Suprapubic skin (tissue), 4 donors: ENCODE measurements at regions not wholly inside any gene's neighbourhood (a gene's known extent, or its start where the extent isn't known, plus 50 kb on each side); places are given as distances from the start of the nearest gene placed in this dataset.

Source experiments
- DNase-seq, 2 donors: peaks; one replicate each; pipeline ENCODE4 v3.0.0-alpha.2; 2019; ENCODE audit warnings: low spot score in 2 of 2
- H3K27ac ChIP-seq: fragments of 200-600 bp; sonication (generic); one replicate; pipeline ENCODE4 v1.5.1; 2019
- H3K27me3 ChIP-seq: fragments of 200-600 bp; sonication (generic); one replicate; pipeline ENCODE4 v1.5.1; 2019
- H3K36me3 ChIP-seq: fragments of 200-600 bp; sonication (generic); one replicate; pipeline ENCODE4 v1.5.1; 2019
- H3K4me1 ChIP-seq: fragments of 200-600 bp; sonication (generic); one replicate; pipeline ENCODE4 v1.5.1; 2019
- H3K4me3 ChIP-seq: fragments of 200-600 bp; sonication (generic); one replicate; pipeline ENCODE4 v1.5.1; 2019; ENCODE audit warnings: mild to moderate bottlenecking
- H3K9me3 ChIP-seq: fragments of 200-600 bp; sonication (generic); one replicate; pipeline ENCODE4 v1.5.1; 2019
- CTCF ChIP-seq, 2 donors: fragments of 200-600 bp in 1 of 2; fragments of 450-650 bp in 1 of 2; sonication (generic) in 1 of 2; IDR thresholded peaks; one replicate each; pipeline ENCODE4 v1.5.1; 2016 to 2019; ENCODE audit warnings: antibody characterized with exemption in 2 of 2, mild to moderate bottlenecking in 1 of 2, moderate library complexity in 1 of 2
- EP300 ChIP-seq: sonication (generic); formaldehyde crosslinking; IDR thresholded peaks from one replicate; pipeline ENCODE4 v1.6.1; 2017; ENCODE audit warnings: antibody characterized with exemption
- POLR2A ChIP-seq, 2 donors: fragments of 450-650 bp; IDR thresholded peaks; one replicate each; pipeline ENCODE4 v1.6.1; 2017; ENCODE audit warnings: antibody characterized with exemption in 2 of 2, mild to moderate bottlenecking in 2 of 2, moderate library complexity in 2 of 2
- POLR2AphosphoS5 ChIP-seq, 3 donors: sonication (generic); formaldehyde crosslinking; IDR thresholded peaks; one replicate each; pipeline ENCODE4 v1.6.1; 2017; ENCODE audit warnings: antibody characterized with exemption in 3 of 3
- WGBS: methylation state at CpG from one replicate; pipeline ENCODE4 v1.1.5; 2018; 5-methylcytosine and 5-hydroxymethylcytosine counted together

- Histone ChIP-seq H3K27ac (no peak overlapping the region), H3K4me3 (no peak overlapping the region), H3K9me3 (no peaks in the 10 kb centered on the region), H3K36me3 (no peaks in the 10 kb centered on the region), H3K4me1 (no peaks in the 10 kb centered on the region), H3K27me3 (no peaks in the 10 kb centered on the region)
- no peak for DNase-seq
- no peak for TF ChIP-seq EP300
- TF ChIP-seq CTCF (IDR thresholded peaks at IDR 0.05) = no peak
- TF ChIP-seq POLR2AphosphoS5 (IDR thresholded peaks at IDR 0.05) = no peak
- no peak for TF ChIP-seq POLR2A (IDR thresholded peaks at IDR 0.05)
- WGBS = 78% methylated on average over 1 of the region's 1 CpG
These were observed 222.9 kb downstream of the GALR1 start for GRCh38 chr18:77472509-77472908.

- Histone ChIP-seq H3K27ac (no peak overlapping the region), H3K36me3 (no peaks in the 10 kb centered on the region), H3K27me3 (no peaks in the 10 kb centered on the region), H3K9me3 (no peaks in the 10 kb centered on the region), H3K4me1 (no peaks in the 10 kb centered on the region), H3K4me3 (no peak overlapping the region)
- no peak for TF ChIP-seq EP300
- TF ChIP-seq POLR2AphosphoS5 (IDR thresholded peaks at IDR 0.05) = peak in 1 of 3 donors; percentile 50
- no peak for TF ChIP-seq POLR2A (IDR thresholded peaks at IDR 0.05)
- 42% methylated on average over 9 of the region's 9 CpGs for WGBS
- peak in 1 of 2 donors; percentile 67 for DNase-seq
These were observed 229.2 kb downstream of the GALR1 start for GRCh38 chr18:77478646-77479442.

GRCh38 chr18:77481541-77481940, 231.9 kb downstream of the GALR1 start:
- H3K4me3 ChIP-seq = no peak overlapping the region
- no peaks in the 10 kb centered on the region for H3K36me3 ChIP-seq
- no peak for DNase-seq
- TF ChIP-seq CTCF (IDR thresholded peaks at IDR 0.05) (no peak), POLR2AphosphoS5 (IDR thresholded peaks at IDR 0.05) (no peak), EP300 (no peak), POLR2A (IDR thresholded peaks at IDR 0.05) (no peak)
- H3K27me3 ChIP-seq = no peaks in the 10 kb centered on the region
- no peaks in the 10 kb centered on the region for H3K9me3 ChIP-seq
- H3K27ac ChIP-seq = no peak overlapping the region
- WGBS = 91% methylated on average over 3 of the region's 3 CpGs
- no peaks in the 10 kb centered on the region for H3K4me1 ChIP-seq

- no peak for TF ChIP-seq POLR2AphosphoS5 (IDR thresholded peaks at IDR 0.05)
- TF ChIP-seq EP300 = no peak
- TF ChIP-seq CTCF (IDR thresholded peaks at IDR 0.05) = no peak
- no peak for TF ChIP-seq POLR2A (IDR thresholded peaks at IDR 0.05)
- no peaks in the 10 kb centered on the region for H3K9me3 ChIP-seq
- H3K4me3 ChIP-seq = no peak overlapping the region
- H3K27ac ChIP-seq = no peak overlapping the region
- no peaks in the 10 kb centered on the region for H3K36me3 ChIP-seq
- 78% methylated on average over 10 of the region's 10 CpGs for WGBS
- no peaks in the 10 kb centered on the region for H3K27me3 ChIP-seq
- DNase-seq = no peak
- H3K4me1 ChIP-seq = no peaks in the 10 kb centered on the region
These were observed 232.8 kb downstream of the GALR1 start for GRCh38 chr18:77482190-77483085.

GRCh38 chr18:77486985-77487384, 237.3 kb downstream of the GALR1 start:
- WGBS = 66% methylated on average over 3 of the region's 3 CpGs
- no peak for DNase-seq

More at GRCh38 chr18:77486985-77487384, 237.3 kb downstream of the GALR1 start:
- TF ChIP-seq POLR2AphosphoS5 (IDR thresholded peaks at IDR 0.05) = no peak
- TF ChIP-seq CTCF (IDR thresholded peaks at IDR 0.05) = no peak
- Histone ChIP-seq H3K27ac (no peak overlapping the region), H3K27me3 (no peaks in the 10 kb centered on the region), H3K4me3 (no peak overlapping the region), H3K9me3 (no peaks in the 10 kb centered on the region), H3K4me1 (no peaks in the 10 kb centered on the region), H3K36me3 (no peaks in the 10 kb centered on the region)
